ENCODE measurements at regions not wholly inside any gene's neighbourhood (a gene's known extent, or its start where the extent isn't known, plus 50 kb on each side); places are given as distances from the start of the nearest gene placed in this dataset.

DNA sequence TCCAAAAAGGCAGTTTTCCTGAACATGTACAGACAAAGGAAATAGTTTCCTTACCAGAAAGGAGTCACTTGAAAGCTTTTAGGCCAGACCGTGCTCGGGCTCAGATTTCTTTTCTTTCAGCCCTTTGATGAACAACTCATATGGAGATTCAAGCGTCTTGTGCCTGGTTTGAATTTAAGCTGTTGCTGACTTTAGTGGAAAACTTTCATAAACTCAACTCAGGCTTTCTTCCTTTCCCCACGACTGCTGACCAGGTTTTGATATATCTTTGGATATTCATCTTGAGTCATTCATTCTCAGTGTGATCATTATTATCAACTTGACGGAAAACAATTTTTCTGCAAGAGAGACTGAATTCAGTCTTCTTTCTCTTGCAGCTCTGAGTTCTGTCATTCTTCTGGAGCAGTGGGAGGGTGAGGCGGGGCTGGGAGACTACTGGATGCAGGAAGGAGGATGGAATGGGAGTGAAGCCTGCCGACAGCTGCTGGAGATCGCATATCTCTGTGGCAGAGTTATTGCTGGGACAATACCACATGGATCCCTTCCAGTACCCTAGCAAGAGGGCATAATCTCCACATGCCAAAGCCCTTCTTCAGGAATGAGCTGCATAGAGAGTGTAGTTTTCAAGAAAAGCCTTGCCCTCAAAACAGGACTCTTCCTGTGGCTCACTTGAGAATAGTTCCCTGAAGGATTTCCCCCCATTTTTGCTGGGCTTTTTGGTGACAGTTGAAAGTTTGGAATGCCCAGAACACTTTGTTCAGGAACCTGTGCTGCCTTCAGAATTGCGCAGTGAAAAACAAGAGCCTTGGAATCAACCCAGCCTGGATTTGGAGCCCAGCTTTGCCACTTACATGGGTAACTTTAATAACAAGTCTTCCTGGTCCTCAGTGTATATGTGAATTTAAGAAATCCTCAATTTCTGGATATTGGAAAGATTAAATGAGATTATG lies 364.4 kb downstream of the ZNF521 start:
- no peak for DNase-seq (ENCODE audit: low read depth in 2 of 2)

- no peak for DNase-seq (ENCODE audit: low read depth in 2 of 2)
Observed at GRCh38 chr18:24988253-24988840, 363.6 kb downstream of the ZNF521 start.

- no peak for DNase-seq (ENCODE audit: low read depth in 2 of 2)
Observed at GRCh38 chr18:24989760-24990593, 362.0 kb downstream of the ZNF521 start.

GRCh38 chr18:24990671-24991134 lies 361.3 kb downstream of the ZNF521 start:
- DNase-seq (ENCODE audit: low read depth in 2 of 2): no peak

- DNase-seq (ENCODE audit: low read depth in 2 of 2): no peak
Observed at GRCh38 chr18:24991141-24992060, 360.6 kb downstream of the ZNF521 start.

GRCh38 chr18:24992491-24992890 lies 359.5 kb downstream of the ZNF521 start:
- no peak for DNase-seq (ENCODE audit: low read depth in 2 of 2)

GRCh38 chr18:24993628-24994027 lies 358.3 kb downstream of the ZNF521 start:
- no peak for DNase-seq (ENCODE audit: low read depth in 2 of 2)

GRCh38 chr18:24995056-24995455 lies 356.9 kb downstream of the ZNF521 start:
- no peak for DNase-seq (ENCODE audit: low read depth in 2 of 2)

- DNase-seq (ENCODE audit: low read depth in 2 of 2): no peak
Observed at GRCh38 chr18:24995755-24996154, 356.2 kb downstream of the ZNF521 start.

- no peak for DNase-seq (ENCODE audit: low read depth in 2 of 2)
Observed at GRCh38 chr18:24999650-25000267, 352.2 kb downstream of the ZNF521 start.

DNA sequence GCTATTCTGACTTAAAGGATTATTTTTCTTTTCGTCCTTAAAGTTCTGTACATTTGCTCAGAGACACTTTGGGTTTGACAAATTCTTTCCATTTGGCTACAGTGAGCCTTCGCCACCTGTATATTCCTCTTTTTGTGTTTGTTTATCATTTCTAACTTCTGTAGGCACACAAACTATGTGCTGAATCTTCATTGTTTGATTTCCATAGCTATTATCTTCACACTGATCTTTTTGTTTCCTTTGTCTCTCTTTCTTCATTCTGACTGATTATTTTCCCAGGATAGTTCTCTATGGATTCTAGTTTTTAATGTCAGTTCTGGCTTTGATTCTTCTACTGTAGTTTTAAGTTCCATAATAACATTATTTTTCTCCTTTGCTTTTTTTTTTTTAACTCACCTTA lies 350.2 kb downstream of the ZNF521 start:
- no peak for DNase-seq (ENCODE audit: low read depth in 2 of 2)

DNA sequence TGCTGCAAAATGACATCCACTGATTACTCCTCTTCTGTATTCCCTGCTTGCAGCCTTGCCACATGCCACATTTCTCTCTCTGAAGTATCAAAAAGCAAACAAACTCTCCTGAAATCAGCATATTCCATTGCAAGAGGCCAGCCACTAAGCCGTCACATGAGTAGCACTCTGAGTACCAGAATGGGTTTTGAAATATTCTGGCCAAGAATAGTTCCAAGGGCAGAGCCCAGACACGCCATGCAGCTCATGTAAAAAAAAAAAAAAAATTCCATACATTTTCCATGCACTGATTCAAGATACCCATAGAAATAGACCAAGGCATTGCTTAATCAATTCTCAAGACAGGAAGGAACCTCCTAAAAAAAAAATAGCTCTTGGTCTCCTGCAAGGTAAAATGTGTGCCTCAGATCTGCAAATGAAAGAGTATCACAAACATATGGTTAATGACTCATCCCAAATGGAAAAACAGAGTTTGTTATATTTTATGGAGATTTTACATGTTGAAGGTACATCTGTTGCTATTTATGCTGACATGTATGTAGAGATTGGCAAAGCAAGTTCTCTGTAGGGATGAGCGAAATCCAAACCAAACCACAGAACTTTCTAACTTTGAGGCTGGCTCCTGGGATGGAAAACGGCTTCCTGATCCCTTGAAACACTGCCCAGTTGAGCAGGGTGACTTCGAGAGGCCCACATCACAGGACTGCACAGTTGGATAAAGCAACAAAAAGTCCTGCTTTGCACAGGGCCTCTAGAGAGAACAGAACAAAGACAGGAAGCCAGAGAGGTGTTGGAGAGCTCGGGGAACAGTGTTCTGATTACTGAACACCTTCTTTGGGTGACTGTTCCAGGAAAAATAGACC lies 346.2 kb downstream of the ZNF521 start:
- DNase-seq (ENCODE audit: low read depth in 2 of 2): no peak

GRCh38 chr18:25010623-25011374 lies 341.2 kb downstream of the ZNF521 start:
- DNase-seq (ENCODE audit: low read depth in 2 of 2): no peak

All from stimulated activated CD4-positive, alpha-beta T cell treated with anti-CD3 and anti-CD28 coated beads, Interleukin-1b, Interleukin-23, amount 100 ng/mL, for 1 hour (primary cell).